Stimulated activated CD8-positive, alpha-beta memory T cell treated with anti-CD3 and anti-CD28 coated beads, Interleukin-7, amount 100 ng/mL, for 24 hours (primary cell): ENCODE measurements at regions not wholly inside any gene's neighbourhood (a gene's known extent, or its start where the extent isn't known, plus 50 kb on each side); places are given as distances from the start of the nearest gene placed in this dataset.

Source experiments
- DNase-seq: peaks from one replicate; pipeline ENCODE4 v3.0.0-alpha.2; 2020; ENCODE audit warnings: low read depth

DNA sequence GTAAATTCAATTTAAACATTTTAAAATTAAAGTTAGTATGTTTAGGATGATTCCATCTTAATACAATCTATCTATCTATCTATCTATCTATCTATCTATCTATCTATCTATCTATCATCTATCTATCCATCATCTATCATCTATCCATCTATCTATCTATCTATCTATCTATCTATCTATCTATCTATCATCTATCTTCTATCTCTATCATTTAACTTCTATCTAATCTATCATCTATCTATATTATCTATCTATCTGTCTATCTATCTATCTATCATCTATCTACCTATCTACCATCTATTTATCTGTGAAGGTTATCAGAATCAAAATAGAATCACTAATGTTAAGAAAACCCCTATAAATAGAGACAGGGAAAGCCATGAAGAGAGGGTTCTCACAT, 78.3 kb downstream of the RAMP3 start:
- no peak for DNase-seq

DNA sequence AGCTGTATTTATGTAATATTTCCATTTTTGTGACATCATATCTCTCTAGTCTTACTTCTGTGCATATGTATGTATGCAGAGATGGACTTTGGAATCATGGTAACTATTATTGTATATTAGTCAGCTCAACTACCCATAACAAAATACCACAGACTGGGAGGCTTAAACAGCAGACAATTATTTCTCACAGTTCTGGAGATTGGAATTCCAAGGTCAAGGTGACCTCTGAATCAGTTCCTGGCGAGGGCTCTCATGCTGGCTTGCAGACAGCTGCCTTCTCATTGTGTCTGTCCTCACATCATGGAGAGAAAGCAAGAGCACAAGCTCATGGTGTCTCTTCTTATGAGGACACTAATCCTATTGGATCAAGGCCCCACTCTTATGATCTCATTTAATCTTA, 79.1 kb downstream of the RAMP3 start:
- no peak for DNase-seq

DNA sequence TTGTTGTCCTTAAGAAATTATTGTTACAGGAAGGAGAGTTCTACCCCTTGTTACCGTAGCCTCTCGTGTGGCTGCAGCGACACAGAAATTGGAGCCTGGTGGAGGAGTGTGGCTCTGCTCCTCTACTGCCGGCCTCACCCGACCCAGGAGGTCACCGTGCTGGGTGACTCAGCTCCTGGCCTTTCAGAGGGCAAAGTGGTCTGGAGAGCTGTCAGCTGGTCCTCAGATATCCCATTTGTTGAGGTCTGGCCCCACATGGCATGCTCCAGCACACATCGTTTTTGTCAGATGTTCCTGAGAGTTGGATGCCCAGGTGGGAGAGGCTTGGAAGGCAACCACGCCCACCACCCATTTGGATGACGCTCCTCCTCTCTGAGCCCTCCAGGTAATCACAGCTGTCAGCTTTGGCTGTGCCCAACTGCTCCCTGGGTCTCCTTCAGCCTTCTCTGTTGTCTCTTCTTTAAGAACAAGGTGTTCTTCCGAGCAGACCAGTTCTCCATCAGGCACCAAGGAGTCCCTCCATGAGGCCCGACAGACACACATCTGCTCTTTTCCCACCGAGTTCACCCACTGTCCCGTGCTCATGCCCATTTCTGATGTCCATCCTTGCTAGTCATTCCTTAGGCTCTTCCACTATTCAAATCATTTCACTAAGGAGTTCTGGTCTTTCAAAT, 80.3 kb downstream of the RAMP3 start:
- DNase-seq, result no peak

DNA sequence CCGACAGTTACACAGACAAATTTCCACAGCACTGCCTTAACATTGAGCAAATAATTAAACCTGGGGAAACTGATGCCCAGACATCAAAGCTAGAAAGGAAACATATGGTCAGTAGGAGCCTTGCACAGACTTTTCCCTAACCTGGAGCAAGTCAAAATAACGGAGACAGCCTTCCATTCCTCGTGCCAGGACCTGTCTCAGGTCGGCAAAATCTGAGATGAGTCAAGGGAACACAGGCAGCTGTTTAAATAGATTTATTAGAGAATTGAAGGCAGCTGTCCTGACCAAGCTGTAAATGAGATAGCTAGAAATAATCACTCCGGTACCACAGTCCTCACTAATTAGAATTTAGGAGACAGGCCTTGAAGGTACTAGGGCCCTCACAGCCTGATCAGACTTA, 81.2 kb downstream of the RAMP3 start:
- no peak for DNase-seq

DNA sequence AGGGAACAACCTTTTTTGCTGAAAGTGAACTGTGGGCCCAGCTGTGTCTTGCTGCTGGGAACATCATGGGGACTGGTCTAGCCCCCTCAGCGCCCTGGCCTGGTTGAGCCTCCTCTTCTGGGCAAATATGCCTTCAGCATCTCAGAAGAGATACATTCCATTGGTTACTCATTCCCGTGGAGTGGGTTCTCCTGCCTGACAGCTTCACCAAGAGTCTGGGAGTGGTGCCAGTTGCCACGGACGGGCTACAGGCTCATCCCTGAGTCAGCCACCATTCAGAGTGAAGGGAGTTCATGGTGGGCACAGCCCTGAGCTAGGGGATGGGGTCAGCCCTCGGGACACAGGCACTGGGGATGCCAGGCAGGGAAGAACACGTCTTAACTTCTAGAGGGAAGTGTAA, 81.9 kb downstream of the RAMP3 start:
- no peak for DNase-seq

DNA sequence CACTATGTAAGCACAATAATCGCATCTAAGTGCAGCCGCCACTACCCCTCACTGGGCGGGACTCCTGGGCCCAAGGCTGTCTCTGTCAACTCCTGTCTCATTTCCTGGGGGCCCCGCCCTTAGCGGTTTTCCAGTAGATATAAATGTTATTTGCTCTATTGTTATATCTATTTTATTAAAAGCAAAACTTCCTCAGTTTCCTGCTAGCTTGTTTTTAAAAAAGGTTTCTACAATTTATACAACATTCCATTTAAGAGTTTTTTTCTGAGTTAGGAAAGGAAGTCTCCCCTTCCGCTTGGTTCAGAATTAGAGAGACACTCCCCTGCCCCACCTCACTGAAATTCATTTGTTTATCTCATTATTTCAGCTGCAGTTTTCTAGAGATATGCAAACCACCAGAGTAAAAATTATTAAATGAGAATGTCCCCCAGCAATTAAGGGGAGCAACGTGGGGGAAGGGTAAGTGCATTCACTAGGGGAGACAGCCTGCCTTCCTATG, 82.7 kb downstream of the RAMP3 start:
- DNase-seq, result no peak

DNA sequence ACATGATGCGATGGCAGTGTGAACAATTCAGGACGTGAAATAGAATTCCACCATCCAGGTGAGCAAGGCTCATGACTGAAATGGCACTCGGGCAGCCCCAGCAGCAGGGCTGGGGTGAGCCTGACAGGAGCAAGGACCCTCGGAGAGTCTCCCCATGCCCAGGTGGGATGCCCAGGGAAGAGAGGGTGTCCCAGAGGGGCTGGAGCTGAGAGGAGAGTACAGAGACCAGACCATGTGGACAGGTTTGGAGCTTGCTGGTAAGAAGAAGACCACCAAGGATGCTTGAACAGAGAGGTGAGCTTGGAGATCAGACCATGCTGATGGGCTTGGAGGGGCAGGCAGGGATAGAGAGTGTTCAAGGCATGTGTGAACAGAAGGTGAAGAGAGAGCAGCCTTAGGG, 83.3 kb downstream of the RAMP3 start:
- no peak for DNase-seq

DNA sequence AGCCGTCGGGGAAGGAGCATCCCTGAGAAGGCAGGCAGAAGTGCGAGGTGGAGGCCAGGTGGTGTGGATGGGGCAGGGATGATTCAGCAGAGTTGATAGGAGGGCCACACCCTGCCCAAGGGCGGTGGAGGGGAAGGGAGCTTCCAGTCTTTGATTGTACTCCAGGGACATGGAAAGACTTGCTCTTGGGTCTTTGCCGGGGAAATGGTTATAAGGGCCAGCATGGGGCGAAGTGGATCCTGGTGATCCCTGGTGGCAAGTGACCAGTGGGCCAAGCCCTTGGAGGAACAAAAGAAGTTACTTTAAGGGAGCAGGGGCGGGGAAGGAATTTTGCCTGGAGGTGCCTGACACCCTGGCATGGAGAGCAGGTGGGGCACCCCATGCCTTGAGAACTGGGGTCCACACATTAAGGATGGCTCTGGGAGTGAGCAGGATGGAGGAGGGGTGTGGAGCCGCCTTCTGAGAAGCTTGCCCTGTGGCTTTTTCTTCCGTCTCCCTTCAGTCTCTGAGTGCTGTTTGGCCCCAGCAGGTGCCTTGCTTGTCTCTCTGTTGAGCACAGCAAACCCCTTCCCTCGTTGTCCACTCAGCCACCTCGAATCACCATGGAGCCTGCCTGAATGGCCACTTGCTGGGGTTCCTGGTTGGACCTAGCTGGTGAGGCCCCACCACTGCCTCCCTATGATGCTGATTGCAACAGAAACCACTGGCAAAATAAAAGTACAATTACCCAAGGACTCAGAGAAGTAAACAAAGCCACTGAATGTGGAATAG, 83.9 kb downstream of the RAMP3 start:
- DNase-seq, result no peak

DNA sequence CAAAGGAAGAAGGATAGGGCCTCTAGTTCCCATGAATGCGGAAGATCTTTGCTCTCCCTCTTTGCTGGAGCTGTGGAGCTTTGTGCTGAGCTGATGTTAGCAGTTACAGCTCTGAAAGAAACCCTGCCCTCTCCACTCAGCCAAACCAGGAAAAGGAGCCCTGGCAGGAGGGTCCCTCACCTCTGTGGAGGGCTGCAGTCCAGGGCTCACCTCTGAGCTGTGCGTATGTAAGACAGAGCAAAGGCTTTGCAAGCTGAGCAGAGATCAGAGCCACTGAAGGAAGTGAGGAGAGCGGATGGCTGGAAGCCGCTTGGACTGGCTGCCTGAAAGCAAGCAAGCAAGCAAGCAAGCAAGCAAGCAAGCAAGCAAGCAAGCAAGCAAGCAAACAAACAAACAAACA, 84.7 kb downstream of the RAMP3 start:
- no peak for DNase-seq

DNA sequence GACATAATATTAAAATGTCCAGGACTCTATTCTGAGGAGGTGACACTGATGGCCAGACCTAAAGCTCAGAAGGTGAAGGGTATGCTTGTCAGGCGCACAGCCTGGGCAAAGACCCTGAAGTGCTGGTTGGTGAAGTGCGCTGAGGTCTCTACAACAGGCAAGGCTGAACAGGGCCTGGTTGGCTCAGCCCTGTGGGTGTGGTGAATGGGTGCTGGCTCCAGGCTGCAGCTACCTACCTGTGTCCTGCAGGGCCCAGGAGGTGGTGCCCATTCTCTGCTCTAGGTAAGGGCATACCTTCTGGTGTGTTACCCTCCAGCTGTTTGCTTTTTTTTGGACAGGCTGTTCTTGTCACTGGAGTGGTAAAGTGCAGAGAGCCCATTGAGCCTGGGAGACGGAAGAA, 85.1 kb downstream of the RAMP3 start:
- DNase-seq, result no peak

DNA sequence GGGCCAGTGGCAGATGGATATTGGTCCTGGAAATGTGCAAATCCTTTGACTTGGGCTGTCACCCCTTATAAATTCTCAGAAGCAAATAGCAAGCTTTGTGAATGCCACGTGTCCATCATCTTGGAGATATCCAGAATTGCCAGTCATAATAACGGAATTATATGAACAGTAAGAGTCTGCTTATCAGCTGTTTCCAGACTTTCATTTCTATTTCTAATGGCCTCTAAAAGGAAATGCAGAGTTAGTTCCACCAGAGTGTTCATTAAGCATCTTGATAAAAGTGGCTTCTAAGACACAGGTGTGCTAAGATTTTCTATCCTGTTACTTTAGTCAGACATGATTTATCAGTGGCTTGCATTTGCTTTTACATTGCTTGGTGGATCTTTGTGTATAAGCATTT, 87.4 kb downstream of the RAMP3 start:
- DNase-seq, result no peak

DNA sequence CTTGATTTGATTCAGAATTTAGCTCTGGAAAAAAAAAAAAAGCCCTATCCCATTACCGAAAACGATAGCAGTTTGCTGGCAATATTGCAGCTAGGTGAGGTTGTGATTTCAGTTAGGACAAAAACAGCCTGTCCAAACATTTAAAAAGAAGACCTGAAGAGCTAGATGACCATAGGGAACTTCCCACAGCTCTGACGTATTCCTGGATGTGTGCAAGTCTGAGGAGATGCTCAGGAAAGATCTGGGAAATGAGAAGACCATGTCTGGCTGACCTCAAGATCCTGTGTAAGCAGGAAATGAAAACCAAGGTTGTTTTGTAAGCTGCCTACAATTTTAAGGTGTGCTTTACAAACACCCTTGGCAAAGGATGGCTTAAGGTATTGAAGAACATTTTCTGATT, 88.7 kb downstream of the RAMP3 start:
- DNase-seq, result no peak

DNA sequence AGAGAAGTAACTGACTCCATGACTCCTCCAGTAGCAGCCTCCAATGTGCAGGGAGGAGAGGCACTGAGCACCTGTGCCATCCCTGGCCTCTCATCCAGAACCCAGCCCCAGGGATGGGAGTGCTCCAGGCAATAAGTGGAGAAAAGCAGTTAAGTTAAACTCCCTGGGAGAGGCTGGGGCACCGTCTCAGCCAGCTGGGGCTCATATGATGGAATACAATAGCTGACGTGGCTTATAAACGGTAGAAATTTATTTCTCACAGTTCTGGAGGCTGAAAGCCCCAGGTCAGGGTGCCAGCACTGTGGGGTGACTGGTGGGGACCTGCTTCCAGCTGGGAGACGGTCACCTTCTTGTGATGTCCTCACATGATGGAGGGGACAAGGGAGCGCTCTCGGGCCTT, 94.7 kb downstream of the RAMP3 start:
- DNase-seq, result no peak

DNA sequence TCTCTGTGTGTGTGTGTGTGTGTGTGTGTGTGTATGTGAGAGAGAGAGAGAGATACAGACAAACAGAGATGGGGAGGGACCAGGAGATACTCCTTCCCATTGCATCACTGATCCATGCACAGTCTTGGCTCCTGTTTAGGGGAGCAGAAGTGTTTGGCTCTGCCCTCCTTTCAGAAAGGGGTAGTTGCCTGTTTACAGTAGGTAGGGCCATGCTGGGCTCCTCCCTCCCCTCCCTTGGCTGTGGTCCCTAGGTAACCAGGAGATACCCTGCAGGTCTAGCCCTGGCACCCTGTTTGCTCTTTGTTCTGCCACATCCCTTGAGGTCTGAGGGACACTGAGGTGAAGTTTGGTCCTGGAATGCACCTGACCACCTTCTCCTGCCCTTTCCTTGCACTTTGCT, 95.3 kb downstream of the RAMP3 start:
- DNase-seq, result no peak

DNA sequence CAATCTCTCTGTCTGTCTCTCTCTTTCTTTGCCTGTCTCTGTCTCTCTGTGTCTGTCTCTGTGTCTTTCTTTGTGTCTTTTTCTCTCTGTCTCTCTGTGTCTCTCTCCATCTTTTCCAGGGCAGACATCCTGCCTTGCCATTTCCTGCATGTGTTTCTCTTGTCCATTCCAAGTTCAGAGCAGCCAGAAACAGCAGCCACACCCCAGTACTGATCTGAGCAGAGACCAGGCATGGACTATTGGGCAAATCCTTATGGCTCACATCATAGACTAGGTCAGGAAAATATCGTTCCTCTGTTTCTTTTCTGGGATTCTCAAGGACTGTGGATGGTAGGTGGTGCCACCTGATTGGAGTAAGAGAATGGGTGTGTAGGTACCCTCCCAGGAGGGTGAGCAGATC, 95.8 kb downstream of the RAMP3 start:
- no peak for DNase-seq

DNA sequence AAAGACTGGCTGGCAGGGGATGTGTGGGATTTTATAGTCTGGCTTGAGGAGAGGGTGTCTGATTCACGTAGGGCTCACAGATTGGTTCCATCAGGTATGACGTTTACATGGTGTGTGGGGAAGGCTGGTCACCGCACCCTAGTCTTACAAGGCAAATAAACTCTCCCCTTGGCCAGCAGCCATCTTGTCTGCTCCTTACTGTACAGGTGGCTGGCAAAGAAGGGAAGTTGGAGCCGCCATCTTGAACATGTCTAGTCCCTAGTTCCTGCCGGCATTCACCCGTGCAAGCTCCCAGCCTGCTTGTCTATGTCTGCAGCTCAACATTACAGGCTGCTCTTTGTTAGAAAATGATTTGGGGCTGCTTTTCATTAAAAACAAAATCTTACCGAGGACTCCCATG, 97.6 kb downstream of the RAMP3 start:
- no peak for DNase-seq

DNA sequence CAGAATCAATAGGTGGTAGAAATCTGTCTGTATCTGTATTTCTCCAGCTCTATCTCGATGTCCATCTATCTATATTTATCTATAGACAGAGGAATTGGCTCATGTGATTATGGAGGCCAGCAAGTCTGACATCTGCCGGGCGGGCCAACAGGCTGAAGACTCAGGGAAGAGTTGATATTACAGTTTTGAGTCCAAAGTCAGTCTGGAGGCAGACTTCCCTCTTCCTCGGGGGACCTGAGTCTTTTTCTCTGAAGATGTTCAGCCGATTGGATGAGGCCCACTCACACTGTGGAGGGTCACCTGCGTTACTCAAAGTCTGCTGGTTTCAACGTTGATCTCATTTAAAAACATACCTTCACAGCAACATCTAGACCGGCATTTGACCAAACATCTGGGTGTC, 98.7 kb downstream of the RAMP3 start:
- no peak for DNase-seq

DNA sequence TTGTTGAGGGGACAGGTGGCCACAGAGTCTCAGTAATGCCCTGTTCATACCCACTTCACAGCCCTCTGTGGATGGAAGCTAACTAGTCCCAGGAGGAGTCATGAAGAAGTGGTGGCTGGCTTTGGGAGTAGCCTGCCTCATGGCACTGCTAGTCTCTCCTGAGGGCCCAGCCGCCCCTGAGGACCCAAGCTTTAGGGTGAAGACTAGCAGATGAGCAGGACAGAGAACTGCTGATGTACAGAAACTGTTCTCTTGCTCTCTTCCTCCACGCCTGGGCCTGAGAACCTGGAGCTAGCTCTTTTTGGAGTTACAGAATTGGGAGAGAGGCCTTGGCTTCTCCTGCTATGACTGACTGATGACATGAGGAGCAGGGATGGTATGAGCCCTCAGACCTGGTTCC, 99.2 kb downstream of the RAMP3 start:
- DNase-seq, result no peak

DNA sequence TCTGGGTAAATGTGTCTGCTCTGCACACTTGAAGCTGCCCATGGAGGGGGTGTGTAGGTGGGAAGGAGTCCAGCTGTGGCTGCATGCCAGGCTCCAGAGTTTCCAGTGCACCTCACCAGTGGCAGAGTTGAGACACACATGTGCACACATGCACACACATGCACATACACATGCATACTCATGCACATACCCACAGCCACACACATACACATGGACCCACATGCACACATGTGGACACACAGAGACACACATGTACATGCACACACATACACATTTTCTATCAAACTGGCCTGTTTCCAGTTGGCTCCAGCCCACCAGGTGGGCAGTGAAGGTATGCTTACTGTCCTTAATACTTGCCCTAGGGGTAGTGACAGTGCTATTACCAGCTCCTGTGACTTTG, 99.7 kb downstream of the RAMP3 start:
- DNase-seq, result no peak

DNA sequence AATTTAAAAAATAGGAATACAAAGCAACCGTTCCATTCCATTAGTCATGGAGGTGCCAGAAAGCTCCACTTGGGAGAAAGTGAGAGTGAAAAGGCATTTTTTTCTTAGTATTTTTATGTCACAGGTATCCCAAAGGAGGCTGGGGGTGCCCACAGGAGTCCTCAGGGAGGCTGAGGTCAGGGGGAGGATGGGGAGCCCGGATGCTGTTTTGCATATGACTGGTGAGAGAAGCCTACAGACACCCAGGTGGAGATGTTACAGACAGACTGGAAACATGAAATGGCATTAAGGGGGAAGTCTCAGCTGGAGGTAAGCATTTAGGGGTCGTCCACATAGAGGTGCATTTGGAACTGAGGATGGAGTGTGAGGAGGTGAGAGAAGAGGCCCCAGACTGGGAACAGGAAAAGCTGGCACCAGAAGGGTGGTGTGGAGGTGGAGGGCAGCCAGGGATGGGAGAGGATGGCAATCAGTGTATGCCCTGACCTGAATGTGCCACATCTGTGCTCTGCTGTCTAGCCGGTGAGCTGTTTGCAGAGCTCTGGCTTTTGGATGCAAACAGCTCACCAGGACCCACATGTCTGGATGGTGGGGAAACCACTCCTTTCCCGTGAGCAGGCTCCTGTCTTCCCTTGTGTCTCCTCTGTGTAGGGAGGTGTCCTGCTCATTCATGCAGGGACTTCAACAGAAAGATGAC, 101.1 kb downstream of the RAMP3 start:
- DNase-seq, result no peak

DNA sequence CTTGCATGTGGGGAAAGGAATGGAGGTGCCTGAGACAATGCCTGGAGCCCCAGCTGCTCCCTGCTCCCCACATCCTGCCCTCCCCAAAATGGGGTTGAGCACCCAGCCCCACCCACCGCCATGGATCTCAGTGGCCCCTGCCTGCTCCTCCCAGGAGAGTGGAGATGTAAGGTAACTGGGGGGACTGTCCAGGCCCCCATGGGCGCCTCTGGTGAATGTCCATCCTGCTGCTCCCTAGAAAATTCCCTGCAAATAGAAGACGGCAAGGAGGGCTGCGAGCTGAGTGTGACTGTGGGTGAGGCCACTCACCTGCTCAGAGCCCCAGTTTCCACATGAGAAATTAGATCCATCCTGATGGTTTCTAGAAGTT, 101.6 kb downstream of the RAMP3 start:
- no peak for DNase-seq

DNA sequence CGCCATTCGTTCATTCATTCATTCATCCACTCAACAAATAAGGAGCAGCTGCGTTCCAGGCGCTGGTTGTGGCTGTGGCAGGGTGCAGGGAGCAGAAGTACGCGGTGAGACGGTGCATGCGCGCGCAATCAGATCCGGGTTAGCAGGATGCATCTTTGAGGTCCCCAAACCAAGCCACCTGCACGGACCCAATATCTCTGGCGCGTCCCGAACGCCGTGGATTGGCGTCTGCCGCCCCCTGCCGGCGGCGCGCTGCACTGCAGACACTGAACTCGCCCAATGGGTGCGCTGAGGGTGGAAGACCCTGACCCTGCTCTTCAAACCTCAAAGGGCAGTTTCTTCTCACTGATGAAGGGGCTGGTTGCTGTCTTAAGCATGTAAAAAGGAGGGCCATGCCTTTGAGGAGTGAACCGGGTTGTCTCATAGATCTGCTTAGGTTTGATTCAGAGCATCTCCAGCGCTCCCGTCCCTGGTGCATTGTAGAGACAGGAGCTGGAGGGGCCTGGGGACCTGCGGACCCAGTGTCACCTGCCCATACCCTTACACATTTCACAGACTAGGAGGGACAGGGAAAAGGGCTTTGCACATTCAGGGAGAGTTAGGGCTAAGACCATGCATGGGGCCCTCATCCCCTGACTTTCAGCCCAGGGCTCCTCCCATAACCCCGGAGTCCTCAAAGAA, 102.5 kb downstream of the RAMP3 start:
- peak; percentile 52 for DNase-seq

DNA sequence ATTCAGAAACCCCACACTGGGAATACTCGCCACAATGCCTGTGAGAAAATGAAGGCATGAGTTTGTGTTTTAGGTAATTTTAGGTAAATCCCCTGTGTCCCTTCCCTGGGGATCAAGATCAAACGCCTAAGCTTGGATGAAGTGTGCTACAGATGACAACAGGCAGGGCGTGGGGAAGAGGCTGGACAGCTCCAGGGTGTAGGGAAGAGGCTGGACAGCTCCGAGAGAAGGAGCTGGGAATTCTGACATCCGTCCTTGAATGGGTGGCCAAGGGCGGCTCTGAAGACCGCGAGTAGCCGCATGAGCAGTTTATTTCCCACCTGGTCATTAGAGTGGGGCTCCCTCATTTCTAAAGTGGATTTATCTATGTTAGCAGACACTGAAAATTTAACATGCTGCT, 109.7 kb downstream of the RAMP3 start:
- DNase-seq, result no peak
